ENCODE measurements at regions not wholly inside any gene's neighbourhood (a gene's known extent, or its start where the extent isn't known, plus 50 kb on each side); places are given as distances from the start of the nearest gene placed in this dataset.
"Not testable (repeated sequence)": the region's sequence is repeated elsewhere in the genome, so short reads cannot be mapped to it uniquely, and the experiment has no call there.

DNA sequence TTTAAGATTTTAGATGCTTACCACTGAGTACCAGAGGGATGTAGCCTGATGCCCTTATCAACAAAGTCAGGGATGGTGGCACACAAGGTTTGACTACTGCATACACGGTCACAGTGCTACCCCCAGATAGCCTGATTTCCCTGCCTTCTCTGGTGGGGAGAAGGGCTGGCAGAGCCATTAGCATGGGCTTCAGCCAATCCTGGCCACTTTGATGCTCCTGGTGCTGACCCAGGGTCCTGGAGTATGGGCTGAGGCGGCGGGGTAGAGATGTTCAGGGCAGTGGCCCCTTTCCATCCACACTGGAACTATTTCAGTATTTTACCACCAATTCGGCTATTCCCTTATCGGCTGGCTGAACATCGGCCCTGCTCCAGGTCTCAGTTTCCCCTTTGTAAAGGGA, 83.2 kb downstream of the POTEB3 start:
- DNase-seq (ENCODE audit: low read depth) = not testable (repeated sequence)

DNA sequence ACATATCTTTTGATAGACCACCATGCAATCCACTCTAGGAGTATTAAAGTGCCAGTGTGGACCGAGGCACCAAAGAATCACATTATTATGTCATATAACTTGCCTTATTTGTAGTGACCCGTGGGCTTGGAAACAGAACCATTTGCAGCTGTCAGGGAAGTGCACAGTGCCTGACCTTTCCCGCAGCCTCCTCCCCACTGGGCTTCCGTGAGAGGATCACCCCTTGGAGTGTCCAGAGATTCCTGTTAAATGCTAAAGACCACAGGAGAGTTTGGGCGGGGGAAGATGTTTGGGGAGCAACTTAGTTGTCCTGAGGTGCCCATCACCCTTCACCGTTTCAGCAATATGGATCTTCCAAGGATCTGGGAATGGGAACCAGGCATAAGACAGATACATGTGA, 84.4 kb downstream of the POTEB3 start:
- not testable (repeated sequence) for DNase-seq (ENCODE audit: low read depth)

DNA sequence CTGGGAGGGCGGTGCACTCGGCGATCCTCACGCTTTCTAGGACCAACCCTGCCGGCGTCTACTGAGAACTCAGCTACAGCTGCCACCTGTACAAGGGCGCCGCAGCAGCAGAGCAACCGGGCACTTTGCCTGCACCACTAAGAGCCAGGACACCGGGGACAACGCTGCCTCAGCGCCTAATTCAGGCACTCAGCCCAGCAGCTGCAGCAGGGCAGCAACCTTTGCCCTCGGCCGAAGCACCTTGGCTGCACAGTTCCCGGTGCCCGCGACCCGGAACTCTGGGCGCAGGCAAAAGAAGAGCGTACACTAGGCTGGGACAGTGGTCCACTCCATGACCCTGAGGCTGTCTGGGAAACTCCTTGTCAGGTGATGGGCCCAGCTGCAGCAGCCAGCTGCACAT, 85.7 kb downstream of the POTEB3 start:
- DNase-seq (ENCODE audit: low read depth) = not testable (repeated sequence)

DNA sequence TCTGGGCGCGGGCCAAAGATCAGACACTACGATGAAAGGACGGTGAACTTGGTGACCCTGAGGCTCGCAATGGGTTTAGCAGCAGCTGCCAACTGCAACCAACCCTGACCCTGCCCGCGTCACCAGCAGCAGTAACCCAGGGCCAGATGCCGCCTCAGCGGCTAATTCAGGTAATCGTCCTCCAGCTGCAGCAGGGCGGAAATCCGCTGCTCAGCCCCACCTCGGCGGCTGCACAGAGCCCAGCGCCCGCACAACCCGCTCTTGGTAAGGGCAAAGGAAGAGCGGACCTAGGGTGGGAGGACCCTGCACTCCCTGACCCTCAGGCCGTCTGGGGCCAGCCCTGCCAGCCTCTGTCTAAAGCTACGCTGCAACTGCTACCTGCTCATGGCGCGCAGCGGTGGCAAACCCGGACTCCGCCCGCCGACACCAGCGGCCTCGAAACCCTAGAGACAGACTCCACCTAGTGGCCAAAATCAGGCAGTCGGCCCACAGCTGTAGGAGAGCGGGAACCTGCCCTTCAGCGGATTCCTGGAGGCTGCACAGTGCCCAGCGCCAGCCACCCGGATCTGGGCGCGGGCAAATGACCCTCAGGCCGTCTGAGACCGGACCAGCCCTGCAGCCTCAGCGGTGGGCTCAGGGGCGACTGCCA, 87.5 kb downstream of the POTEB3 start:
- DNase-seq (ENCODE audit: low read depth) = not testable (repeated sequence)

DNA sequence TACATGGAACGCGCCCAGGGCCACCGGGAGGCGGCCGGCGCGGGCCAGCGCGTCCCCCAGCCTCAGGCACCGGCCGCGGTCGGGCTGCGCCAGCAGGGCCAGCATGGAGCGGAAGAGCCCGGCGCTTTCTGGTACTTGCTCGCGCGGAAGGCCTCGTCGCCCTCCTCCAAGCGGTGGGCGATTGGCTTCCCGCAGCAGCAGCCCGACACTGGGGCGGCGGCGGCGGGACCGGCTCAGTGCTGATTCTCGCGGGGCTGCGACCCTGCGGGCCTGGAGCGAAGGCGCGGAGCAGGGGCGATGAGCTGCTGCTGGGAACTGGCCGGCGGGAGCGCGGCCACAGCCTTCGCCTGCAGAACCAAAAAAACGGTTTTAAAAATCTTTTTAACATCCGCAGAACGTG, 95.3 kb downstream of the POTEB3 start:
- not testable (repeated sequence) for DNase-seq (ENCODE audit: low read depth)

DNA sequence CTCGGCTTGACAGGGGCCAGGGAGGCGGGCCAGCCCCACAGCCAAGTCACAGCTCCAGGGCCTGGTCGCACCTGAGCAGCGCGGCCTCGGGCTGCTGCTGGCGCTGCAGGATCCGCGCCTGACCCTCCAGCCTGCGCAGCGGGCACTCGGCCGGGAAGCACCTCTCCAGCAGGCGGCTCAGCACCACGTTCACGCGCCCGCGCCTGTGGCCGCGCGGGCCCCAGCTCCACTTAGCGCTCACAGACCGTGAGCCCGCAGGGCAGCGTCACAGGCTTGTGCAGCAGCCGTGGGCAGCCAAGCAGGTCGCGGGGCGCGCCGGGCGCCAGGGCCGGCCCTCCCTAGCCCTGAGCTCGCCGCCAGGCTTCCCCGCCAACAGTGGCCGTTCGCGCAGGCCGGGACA, 95.8 kb downstream of the POTEB3 start:
- not testable (repeated sequence) for DNase-seq (ENCODE audit: low read depth)

DNA sequence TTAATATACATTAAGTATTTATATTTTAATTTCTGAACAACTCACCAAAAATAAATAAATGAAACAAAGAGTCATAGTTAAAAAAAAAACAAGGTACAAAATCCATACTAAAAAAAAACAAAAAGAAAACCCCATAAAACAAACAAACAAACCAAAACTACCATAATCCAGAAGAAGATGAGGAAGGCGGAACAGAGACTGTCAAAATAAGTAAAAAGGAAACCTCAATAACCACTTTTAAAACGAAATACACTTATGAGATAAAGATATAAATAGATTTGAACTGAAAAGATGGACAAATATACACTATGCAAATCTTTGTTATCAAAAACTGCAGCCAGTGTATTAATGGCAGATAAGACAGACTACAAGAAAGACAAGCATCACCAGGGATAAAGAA, 103.3 kb downstream of the POTEB3 start:
- DNase-seq (ENCODE audit: low read depth) = not testable (repeated sequence)

DNA sequence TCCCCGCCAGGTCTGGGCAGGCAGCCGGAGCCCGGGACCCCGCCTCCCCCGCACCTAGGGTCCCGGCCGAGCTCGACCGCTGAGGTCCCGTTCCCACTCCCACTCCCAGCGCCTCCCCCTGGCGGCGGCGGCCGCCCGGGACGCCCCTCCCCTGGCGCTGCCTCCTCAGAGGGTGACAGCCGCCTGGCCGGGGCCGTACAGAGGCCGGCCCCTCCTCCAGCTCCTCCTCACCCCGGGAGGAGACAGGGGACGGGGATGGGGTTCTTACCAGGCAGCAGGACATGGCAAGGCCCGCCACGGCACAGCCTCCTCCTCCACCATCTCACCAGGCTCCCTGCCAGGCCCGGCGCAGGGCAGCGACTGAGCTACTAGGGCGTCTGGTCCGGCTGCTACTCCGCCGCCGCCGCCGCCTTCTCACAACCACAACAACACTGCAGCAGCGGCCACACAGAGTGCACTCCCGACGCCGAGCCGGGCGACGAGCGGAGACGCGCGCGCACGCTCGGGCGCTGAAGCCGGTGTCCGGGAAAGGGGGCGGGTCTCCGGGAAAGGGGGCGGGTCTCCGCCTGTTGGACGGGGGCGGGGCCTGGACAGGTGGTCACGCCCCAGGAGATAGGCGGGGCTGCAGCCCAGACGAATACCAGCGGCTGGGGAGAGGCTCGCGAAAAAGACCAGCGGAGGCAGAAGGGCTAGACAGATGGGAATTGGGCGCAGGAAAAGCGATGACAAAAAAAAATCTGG, 115.4 kb downstream of the POTEB3 start:
- peak; percentile 17 for DNase-seq (ENCODE audit: low read depth)

DNA sequence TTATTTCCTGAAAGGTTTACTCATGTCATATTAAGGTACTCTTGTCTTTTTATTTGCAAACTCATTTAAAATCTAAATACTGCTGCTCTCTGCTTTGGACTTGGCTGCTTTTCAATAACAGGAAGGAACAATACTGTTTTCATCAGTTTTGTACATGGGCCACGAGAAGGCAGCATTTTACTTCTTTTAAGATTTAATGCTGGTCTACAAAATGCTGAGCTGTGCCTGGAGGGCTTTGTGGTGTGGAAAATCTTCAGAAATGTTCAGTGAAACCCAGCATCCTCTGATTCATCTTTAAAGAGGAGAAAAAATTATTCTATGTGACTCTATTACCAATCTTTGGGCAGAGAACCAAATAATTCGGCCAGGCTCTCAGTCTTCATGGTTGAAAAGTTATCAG, 155.9 kb downstream of the POTEB3 start:
- not testable (repeated sequence) for DNase-seq (ENCODE audit: low read depth)

DNA sequence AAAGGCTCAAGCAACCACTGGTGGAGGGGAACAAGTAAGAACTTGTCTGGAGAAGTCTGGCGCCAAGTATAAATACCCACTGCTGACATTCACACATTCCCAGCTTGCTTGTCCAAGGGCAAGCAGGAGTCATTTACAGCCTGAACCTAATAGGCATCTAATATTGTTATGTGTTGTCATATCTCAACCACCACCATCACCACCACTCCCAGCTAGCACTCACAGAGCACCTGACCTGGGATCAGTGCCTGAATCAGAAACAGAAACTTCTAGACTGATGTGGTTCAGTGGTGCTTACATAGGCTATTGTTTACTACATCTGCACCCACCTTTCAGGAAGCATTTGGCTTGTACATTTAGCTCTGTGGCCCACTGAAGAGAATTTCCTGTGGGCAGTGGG, 157.1 kb downstream of the POTEB3 start:
- DNase-seq (ENCODE audit: low read depth) = not testable (repeated sequence)

DNA sequence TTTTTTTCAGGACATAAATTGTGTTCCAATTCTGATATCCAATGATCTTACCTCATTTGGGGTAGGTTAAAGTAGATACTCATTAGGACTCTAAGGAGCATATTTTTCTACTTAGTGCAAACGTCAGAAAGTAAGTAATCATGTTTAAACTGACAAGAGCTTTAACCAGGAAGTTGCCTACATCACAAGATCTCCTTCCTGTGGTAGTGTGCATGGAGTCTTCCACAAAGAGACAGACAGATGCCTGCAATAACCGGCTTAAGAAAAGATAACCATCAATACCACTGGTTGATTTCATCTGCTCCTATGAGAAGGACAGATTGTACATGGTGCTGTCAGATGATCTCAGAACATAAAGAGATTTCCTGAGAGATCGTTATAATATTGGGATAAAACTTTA, 160.0 kb downstream of the POTEB3 start:
- not testable (repeated sequence) for DNase-seq (ENCODE audit: low read depth)

DNA sequence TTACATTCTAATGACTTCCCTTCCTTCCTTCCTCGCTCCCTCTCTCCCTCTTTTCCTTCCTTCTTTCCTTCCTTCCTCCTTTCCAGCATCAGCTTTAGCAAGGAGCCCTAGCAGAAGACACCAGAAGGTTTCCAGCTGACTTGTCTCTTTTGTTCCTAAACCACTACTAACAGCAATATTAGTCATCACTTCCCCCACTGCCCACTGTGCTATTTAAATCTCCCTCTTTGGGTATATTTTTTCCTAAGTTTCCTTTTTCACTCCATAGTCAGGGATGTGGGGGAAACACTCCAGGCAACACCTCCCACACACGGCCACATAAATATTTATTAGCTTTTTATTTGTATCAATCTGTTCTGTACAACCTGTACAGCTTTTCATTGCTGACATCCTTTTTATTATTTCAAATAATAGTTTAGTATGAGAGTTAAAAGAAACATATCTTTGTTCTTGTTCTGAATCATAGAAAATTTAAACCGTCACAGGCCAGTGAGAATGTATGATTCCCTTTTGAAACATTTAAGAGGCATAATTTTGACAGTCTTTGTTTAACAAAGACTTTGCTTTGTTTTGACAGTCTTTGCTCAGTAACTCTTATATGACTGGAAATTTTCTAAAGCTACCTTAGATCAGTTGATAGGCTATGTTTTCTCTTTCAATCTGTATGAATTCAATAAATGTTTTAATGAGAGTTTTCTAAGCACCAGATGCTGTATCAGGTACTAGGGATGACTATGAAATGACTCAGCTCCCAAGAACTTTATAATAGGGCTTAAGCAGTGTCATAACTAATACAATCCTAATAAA, 167.9 kb downstream of the POTEB3 start:
- DNase-seq (ENCODE audit: low read depth) = not testable (repeated sequence)

DNA sequence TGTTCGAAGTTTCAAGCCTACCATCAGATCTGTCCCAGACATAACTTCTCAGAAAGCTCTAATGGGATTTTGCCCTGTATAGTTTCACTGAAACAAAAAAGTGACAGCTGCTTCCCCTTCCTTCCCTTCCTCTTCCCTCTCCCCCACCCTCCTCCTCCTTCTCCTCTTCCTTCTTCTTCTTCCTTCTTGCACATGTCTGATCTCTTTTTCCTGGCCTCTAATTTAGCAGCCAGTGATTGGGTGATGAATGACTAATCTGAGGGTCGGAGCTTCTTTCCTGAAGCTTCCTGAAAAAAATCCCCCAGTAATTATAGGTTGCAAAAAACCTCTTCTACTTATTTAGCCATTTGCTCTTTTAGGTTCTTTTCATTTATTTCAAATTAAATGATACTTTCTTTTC, 168.7 kb downstream of the POTEB3 start:
- DNase-seq (ENCODE audit: low read depth) = no peak

DNA sequence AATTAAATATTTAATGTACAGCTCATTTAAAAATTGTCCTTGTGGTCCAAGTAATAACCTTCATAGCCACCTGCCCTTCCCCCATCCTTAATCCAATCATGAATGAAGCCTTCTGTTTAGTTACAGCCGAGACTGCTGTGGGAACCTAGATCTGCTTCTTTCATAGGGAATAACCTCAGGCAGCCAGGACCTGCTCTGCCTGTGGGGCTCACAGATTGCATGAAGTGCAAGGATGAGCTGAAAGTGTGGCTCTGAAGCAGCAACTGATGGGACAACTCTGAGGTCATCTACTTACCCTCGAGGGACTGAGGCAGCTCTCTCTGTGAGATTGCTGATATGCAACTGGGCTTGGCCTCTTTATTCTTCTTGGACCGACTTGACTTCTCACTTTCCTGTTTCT, 169.8 kb downstream of the POTEB3 start:
- no peak for DNase-seq (ENCODE audit: low read depth)

DNA sequence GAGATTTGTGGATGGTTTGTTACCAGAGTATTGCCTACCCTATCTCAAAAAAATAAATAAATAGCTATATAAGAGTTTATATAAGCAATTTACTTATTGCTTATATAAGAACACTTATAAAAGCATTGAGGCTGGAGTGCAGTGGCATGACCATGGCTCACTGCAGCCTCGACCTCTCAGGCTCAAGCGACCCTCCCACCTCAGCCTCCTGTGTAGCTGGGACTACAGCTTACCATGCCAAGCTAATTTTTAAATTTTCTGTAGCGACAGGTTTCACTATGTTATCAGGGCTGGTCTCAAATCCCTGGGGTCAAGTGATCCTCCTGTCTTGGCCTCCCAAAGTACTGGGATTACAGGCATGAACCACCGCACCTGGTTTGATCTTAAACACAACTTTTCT, 170.6 kb downstream of the POTEB3 start:
- not testable (repeated sequence) for DNase-seq (ENCODE audit: low read depth)

DNA sequence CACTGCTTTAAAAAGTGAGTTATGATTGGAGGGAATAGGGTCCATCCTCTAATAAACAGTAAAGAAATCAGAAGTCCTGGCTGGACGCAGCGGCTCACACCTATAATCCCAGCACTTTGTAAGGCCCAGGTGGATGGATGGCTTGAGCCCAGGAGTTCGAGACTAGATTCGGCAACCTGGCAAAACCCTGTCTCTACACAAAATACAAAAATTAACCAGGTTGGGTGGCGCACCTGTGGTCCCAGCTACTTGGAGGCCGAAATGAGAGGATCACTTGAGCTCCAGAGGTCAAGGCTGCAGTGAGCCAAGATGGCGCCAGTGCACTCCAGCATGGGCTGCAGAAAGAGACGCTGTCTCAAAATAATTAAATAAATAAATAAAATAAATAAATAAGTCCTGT, 171.2 kb downstream of the POTEB3 start:
- DNase-seq (ENCODE audit: low read depth) = no peak

DNA sequence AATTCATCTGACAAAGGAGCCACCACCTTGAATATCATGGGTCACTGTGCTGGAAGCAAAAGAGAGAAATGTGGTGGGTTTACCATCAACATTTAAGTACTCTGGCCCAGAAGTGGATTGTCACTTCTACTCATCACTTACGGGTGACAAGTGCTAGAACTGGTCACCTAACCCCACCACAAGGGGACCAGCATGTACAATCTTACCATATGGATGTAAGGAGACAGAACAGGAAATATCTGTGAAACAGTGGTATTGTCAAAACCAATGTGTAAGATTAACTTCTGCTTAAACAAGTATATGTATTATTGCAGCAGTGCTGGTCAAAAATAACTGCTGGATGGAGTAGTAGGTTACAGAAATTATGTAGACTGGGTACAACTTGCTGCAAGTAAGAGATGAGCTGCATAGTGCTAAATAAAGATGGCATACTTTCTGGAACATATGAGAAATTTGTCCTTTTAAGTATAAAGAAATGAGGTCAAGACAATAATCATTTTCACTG, 171.8 kb downstream of the POTEB3 start:
- DNase-seq (ENCODE audit: low read depth) = no peak

DNA sequence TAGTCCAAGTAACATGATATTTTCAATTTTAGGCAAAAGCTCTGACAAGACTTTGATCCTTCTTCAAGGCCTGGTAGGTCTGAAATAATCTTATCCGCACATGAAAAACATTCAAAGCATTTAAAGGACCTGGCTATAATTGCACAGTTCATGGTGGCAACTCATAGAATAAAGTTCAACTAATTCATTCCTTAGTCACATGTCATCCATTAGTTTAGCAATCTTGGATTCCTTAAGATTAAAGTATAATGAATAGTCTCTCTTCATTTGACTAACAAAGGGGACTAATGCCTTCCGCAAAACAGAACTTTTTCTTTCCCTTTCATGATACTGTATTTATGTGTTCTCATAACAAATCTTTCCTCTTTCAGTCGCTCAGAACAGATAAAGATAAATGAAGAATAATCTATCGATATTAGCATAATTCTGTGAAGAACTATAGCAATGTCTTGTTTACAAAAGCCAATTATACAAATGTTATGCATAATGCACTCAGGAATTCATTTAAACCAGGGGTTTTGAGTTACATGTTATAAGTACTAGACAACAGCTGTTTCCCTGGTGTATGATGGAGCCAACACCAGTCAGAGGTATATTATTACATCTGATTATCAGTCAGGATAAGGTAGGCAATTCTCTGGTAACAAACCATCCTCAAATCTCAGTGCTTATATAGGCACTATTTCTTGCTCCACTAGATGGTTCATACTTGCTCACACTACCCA, 172.5 kb downstream of the POTEB3 start:
- DNase-seq (ENCODE audit: low read depth) = no peak

DNA sequence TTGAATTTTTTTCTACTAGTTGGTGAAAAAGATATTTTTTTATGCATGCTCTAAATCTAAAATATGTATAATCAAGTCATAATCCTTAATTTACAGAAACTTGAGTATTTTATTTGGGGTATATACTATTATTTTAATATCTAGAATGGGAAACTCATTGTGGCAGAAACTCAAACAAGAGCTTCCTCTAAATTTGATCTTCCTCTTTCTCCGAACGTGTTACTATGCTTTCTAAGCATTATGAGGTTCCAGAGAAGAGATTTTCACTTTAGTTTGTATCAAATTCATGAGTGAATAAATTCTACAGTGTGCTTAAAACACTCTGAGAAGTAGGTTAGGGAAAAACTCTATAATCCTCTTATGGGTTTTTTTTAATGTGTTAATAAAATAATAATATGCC, 173.1 kb downstream of the POTEB3 start:
- no peak for DNase-seq (ENCODE audit: low read depth)

DNA sequence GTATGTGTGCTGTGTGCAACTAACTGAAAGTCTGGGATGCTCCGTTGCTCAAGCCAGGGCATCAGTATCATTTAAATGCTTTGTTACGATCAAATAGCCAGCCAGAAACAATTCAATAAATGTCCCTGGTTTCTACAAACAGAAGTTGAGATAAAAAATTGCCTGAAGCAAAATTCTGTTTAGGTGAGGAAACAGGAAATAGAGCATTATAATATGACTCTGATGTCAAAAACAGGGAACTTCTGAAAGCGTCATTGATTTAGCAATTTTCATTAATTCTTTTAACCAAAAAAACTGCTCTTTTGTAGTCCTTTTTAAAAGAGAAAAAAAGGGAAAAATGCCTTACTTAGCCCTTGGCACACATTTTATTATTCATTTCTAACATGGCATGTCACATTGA, 174.7 kb downstream of the POTEB3 start:
- not testable (repeated sequence) for DNase-seq (ENCODE audit: low read depth)

DNA sequence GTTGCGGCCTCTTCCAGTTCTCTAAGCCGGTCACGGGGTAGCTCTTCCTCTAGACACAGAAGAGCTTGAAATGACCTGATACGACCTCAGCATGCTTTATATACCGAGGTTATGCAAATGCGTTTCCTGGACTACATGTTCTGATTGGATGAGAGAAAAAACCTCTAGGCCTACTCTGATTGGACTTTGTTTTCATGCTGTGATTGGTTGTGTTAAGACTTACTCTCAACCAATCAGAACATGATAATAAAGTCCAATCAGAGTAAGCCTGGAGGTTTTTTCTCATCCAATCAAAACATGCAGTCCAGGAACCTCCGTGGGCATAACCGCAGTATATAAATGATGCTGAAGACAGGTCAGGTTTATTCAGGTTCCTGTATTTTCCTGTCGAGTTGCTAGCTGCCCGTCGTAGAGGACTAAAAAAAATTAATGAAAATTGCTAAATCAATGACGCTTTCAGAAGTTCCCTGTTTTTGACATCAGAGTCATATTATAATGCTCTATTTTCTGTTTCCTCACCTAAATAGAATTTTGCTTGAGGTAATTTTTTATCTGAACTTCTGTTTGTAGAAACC, 177.4 kb downstream of the POTEB3 start:
- DNase-seq (ENCODE audit: low read depth) = no peak
